LNCaP clone FGC (cell line): ENCODE measurements at regions not wholly inside any gene's neighbourhood (a gene's known extent, or its start where the extent isn't known, plus 50 kb on each side); places are given as distances from the start of the nearest gene placed in this dataset.

Experiments
- DNase-seq: peaks from one replicate; pipeline ENCODE4 v3.0.0-alpha.2; 2011; ENCODE audit warnings: low read depth
- H3K4me3 ChIP-seq: 2 replicates; pipeline ENCODE4 v1.5.1; 2011; ENCODE audit warnings: mild to moderate bottlenecking, low read depth, low read length, control low read depth
- TF ChIP-seq, protein P1 (sequence below): IDR thresholded peaks from 2 replicates; pipeline ENCODE4 v1.5.1; 2012; ENCODE audit warnings: mild to moderate bottlenecking; ENCODE audit not compliant: control insufficient read depth, insufficient read depth; ENCODE audit errors: extremely low read depth

DNA sequence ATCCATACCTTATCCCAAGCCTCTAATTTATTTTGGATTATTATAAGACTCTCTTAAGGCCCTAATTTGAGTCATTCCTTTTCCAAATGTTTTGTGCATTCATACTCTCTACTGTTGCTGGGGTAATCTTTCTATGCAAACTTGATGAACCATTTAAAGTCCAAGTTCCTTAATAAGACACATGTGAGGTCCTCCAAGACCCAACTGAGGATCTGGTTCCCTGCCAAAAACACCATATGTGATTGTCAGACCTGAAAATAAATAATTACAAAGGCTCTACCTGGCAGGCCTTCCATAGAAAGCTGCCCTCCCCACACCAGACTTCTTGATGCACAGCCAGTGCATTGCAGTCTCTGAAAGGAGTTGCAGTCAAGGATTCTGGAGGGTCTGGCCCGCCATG lies 257.9 kb upstream of the AKR1E2 start:
- no peak overlapping the region for H3K4me3 ChIP-seq
- TF ChIP-seq, protein P1, sequence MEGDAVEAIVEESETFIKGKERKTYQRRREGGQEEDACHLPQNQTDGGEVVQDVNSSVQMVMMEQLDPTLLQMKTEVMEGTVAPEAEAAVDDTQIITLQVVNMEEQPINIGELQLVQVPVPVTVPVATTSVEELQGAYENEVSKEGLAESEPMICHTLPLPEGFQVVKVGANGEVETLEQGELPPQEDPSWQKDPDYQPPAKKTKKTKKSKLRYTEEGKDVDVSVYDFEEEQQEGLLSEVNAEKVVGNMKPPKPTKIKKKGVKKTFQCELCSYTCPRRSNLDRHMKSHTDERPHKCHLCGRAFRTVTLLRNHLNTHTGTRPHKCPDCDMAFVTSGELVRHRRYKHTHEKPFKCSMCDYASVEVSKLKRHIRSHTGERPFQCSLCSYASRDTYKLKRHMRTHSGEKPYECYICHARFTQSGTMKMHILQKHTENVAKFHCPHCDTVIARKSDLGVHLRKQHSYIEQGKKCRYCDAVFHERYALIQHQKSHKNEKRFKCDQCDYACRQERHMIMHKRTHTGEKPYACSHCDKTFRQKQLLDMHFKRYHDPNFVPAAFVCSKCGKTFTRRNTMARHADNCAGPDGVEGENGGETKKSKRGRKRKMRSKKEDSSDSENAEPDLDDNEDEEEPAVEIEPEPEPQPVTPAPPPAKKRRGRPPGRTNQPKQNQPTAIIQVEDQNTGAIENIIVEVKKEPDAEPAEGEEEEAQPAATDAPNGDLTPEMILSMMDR = no peak
- DNase-seq = no peak

DNA sequence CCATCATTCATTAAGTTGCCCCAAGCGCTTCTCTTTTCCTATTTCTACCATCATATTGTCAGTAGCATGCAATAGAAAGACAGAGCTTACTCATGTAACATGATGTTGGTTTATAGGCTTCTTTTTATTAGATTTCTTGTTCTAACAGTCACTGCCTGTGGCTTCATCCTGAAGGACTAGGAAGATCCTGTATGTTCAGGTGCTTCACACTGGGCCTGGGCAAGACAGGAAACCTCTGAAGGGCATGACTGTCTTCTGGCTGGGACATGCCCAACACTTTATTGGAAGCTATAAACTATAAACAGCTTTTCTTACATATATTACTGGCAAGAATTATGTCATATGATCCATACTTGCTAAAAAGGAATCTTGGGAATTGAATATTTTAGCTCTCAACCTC lies 258.4 kb upstream of the AKR1E2 start:
- no peak overlapping the region for H3K4me3 ChIP-seq
- TF ChIP-seq, protein P1 = no peak
- DNase-seq = peak; percentile 14

- DNase-seq = no peak
- TF ChIP-seq, protein P1 = no peak
- no peak overlapping the region for H3K4me3 ChIP-seq
Observed at GRCh38 chr10:4566011-4566410, 260.0 kb upstream of the AKR1E2 start.

DNA sequence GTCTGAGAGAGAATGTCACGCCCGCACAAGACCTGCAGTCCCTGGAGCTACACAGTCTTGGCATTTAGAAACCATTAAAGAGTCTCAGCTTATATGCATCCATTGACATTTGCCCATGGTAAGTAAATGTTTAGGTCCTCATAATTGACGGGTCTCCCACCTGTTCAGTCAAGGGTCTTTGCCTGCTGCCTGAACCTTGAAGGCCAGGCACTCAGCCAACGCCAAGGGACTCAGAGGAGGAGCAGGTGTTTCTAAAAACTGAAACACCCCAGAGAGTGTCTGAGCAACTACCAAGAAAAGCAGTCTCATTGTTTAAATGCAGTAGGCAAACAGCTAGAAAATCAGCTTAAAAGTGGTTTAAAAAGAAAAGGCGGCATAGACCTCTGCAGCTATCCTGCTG lies 264.7 kb upstream of the AKR1E2 start:
- TF ChIP-seq, protein P1 = no peak
- H3K4me3 ChIP-seq = no peak overlapping the region
- DNase-seq = no peak

DNA sequence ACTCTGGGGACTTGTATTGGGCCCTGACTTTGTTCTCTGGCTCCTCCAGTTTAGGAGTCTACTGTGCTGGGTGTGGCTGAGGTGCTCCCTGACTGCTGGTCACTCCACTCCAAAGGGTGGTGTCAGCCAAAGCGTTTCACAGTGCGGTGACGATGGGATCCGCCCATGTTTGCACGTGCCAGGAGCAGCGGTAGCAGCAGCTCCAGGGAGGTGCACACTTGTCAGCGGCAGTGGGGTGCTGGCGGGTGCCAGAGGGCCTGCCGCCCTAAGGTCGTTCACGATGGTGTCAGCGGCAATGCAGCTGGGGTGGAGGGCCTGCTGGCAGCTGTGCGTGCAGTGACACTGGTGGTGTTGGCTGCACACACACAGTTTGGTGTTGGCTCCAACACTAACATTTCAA lies 268.5 kb upstream of the AKR1E2 start:
- TF ChIP-seq, protein P1 = no peak
- DNase-seq = no peak
- H3K4me3 ChIP-seq = no peak overlapping the region

- H3K4me3 ChIP-seq = no peak overlapping the region
- TF ChIP-seq, protein P1 = no peak
- no peak for DNase-seq
Observed at GRCh38 chr10:4556527-4556926, 269.5 kb upstream of the AKR1E2 start.

DNA sequence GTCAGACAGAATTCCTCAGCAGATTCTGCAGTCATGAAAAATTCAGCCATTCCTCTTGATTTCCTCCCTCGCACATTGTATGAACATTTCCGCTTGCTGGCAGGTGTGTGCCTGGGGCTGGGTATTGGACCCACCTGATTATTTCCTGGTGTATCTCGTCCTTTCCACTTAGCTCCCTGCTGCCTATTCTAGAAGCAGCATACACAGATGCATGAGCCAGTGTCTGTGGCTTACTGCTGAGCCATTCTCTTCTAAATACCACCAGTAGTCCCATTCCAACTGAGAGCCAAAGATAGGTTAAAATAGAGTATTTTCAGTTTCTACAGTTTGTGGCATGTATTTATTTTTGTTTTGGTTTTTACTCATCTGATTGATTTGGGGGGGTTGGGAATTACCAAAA lies 270.1 kb upstream of the AKR1E2 start:
- TF ChIP-seq, protein P1 = no peak
- H3K4me3 ChIP-seq = no peak overlapping the region
- no peak for DNase-seq
